Testis (tissue), 2 donors: ENCODE measurements at regions not wholly inside any gene's neighbourhood (a gene's known extent, or its start where the extent isn't known, plus 50 kb on each side); places are given as distances from the start of the nearest gene placed in this dataset.

Source experiments
- POLR2A ChIP-seq: fragments of 450-650 bp; IDR thresholded peaks from one replicate; pipeline ENCODE4 v1.6.1; 2017; ENCODE audit warnings: antibody characterized with exemption, mild to moderate bottlenecking, moderate library complexity
- TF ChIP-seq, protein P1 (sequence below), 3 experiments: fragments of 450-650 bp in 2 of 3; fragments of 200-600 bp in 1 of 3; sonication (generic) in 1 of 3; IDR thresholded peaks; one replicate each; pipeline ENCODE4 v1.5.1; 2016 to 2019; ENCODE audit warnings: antibody characterized with exemption in 3 of 3, mild to moderate bottlenecking in 2 of 3, moderate library complexity in 1 of 3

DNA sequence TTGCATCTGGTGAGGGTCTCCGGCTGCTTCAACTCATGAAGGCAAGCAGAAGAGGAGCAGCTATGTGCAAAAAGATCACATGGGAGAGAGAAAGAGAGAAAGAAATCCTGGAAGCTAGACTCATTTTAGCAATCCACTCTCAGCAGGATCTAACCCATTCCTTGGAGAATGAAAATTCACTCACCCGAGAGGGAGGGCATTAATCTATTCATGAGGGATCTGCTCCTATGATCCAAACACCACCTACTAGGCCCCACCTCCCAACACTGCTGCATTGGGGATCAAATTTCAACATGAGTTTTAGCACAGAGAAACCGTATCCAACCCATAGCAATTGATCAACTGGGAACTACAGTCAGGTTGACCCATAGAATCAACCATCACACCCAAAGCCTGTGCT is 98.1 kb upstream of the SV2C start:
- TF ChIP-seq, protein P1, sequence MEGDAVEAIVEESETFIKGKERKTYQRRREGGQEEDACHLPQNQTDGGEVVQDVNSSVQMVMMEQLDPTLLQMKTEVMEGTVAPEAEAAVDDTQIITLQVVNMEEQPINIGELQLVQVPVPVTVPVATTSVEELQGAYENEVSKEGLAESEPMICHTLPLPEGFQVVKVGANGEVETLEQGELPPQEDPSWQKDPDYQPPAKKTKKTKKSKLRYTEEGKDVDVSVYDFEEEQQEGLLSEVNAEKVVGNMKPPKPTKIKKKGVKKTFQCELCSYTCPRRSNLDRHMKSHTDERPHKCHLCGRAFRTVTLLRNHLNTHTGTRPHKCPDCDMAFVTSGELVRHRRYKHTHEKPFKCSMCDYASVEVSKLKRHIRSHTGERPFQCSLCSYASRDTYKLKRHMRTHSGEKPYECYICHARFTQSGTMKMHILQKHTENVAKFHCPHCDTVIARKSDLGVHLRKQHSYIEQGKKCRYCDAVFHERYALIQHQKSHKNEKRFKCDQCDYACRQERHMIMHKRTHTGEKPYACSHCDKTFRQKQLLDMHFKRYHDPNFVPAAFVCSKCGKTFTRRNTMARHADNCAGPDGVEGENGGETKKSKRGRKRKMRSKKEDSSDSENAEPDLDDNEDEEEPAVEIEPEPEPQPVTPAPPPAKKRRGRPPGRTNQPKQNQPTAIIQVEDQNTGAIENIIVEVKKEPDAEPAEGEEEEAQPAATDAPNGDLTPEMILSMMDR (IDR thresholded peaks at IDR 0.05), result no peak
- no peak for TF ChIP-seq POLR2A
